ENCODE measurements at regions not wholly inside any gene's neighbourhood (a gene's known extent, or its start where the extent isn't known, plus 50 kb on each side); places are given as distances from the start of the nearest gene placed in this dataset.

DNA sequence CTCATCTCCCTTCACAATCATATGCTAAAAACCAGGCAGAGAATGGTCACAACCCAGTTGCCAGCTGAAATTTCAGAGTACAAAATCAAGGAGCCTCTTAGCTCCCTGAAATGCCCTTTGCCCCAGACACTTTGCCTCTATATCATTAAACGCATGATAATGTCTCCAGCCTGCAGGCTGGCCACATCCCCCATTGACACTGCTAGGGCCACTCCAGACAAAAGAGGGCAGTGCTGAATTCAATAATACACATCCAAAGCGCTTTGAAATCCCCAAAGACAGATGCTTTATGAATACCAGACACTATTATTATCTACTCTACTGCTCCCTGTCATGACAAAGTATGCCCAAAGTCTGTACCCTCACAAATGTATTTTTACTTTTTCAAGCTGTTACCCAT lies 348.3 kb upstream of the POU3F2 start:
- no peak for DNase-seq

DNA sequence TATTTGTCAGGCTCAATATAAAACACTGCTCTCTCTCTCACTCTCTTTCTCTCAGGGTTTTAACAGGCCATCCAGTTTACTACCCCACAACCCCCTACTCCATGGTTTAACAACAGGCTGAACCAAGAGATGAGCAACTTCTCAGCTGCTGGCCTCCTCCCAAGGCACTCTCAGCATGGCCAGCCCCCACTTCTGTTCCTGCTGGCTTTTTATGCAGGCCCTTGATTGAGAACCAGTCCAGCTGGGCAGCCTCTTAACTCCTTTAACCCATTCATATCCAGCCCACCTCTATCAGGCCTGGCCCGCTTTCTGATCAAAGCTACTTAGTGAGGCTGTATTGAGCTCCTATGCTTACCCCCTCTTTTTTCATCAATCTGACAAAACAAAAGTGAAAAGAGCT lies 346.8 kb upstream of the POU3F2 start:
- DNase-seq = no peak

DNA sequence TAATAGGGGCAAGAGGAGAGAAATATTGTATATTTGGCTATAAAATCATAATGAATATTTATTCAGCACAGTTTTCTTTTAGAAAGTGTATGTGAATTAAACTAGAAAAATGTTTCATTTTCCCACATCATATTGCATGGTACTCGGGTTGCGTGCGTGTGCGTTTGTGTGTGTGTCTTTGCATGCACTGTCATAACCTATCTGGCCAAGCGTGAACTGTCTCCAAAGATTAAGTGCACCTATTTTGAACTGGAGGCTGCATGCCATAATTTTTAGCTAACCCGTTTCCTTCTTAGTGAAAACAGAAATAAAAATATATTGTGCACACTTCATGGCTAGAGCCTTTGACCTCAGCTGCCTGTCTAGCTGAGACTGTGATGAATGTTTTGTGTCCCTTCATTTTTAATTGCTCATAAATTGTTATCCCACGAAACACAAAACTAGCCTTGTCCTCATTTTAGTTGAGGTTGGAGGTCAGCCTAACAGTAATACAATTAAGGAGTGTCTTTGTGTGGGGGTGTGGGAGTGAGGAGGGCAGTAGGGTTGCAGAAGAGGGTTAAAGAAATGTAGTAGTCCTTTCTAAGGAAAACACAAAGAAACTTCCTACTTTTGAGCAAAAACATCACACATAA lies 336.1 kb upstream of the POU3F2 start:
- DNase-seq = no peak

DNA sequence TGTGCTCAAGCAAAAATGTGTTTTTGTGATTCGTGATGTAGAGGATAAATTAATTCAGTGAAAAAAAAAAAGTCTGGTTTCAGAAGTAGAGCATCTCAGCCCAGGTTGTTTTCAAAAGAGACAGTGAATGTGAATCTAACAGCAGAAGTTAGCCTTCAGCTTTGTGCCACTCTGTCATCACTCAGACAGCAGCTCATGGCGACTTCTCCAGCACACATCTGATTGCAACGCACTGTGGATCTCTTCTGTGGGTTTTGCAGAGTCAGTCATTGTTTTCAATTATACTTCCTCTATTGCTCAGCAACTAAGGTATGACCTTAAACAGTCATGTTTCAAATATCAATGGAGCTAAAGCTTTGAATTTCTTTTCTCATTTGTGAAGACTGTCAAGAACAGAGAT lies 335.5 kb upstream of the POU3F2 start:
- no peak for DNase-seq

DNA sequence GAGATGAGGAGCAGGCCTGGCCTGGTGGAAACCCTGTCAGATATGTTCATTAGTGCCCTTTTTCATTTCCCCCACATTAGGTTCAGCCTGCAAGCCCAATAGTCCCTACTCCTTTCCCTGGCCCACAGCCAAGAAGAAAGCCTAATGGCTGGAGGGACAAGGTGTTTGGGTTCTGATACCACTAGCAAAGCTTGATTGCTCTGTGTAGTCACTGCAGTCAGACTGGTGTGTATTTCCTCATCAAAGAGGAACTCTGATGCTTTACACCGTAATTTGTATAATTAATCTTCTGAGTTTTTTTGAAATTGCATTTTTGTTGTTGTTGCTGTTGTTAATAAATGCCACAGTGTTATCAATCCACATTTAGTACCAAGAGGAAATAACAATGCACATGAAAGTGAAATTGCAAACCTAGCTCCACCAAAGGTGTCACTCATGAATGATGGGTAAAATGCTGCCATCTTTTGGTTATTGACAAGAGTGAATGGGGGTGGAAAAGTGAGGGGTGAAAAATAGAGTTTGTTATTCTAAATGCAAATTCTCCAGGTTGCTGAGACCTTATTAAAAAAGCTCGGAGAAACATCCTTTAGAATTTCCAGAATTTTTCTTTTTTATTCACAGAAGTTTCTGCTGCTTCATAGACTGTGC lies 320.2 kb upstream of the POU3F2 start:
- DNase-seq = no peak

DNA sequence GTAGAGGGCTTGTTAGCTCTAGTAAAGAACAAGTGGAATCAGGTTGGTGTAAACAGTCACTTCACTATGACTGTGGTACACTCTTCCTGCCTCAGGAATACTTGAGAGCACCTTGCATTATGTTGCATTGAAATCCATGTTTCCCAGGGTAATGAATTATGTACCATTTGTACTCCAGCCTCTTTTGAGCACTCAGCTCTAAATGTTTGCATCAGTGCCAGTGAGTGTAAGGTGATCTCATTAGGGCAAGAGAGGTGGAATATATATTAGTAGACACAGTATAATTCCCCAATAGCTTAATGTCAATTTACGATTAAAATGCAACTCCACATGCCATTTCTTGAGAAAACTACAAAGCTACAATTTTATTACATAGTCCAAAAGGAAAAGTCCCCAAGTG lies 319.6 kb upstream of the POU3F2 start:
- DNase-seq = no peak

DNA sequence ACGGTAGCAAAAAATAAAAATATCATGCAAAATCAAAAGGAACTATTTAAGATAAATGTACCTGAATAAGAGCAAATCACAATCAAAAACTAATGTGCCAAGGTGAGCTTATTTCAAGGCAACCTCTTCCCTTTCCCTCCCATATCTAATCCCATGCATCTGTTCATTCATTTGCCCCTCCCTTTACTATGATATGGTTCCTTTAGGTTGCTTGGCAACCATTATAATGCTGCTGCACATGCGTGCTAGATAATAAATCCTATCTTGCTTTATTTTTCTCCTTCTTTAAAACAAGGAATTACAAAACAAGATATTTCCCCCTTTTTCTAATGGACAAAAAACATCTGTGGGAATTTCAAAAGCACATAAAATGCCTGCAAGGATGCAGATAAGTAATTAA lies 318.2 kb upstream of the POU3F2 start:
- DNase-seq = no peak

DNA sequence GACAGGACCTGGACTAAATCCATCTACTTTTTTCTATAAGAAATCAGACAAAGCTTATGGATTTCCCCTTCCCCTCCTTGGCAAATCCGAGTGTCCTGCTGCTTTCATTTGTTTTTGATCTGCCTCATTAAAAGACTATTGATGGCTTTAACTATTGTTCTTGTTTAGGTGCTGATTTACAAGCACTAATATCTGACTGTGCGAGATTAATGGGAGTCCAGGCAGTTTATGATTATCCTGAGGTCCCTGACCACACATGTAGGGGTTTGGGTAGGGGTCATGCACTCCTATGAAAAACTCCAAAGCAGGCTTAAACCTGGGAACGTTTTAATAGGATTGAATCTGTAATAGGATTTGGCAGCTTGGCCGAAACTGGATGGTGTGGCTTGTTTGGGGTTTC lies 317.5 kb upstream of the POU3F2 start:
- DNase-seq = no peak

DNA sequence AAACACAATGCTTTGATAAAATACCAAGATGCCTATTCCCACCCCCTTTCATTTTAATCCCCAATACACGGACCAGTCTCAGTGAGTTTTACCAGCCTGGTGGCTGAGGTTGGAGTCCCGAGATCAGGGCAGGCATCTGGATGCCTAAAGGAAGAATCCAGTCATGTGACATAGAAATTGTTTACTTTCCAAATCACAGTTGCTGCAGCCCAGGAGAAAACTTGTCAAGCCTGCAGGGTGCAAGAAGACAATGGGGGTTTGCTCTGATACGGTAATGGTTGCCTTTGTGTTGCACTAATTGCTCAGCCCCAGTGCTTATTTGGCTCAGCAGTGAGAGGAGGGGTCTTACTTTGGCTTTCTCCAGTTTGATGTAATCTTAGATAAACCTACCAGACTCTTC lies 308.5 kb upstream of the POU3F2 start:
- DNase-seq = no peak

DNA sequence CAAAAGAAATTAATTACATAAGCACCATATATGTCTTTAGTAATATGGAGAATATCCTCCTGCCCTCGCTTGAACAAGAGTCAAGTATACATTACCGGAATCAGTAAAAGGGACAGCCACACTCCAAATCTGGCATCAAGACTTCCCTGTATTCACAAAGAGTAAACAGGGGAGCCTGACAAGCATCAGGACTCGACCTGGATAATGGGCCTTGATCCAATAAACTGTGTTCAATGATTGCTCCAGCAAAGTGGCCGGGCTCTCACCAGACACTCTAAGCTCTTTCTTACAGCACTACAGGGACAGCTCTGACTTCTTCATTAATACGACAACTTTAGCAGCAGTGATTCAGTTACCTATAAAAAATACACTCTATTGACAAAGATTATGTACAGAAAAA lies 307.9 kb upstream of the POU3F2 start:
- no peak for DNase-seq

DNA sequence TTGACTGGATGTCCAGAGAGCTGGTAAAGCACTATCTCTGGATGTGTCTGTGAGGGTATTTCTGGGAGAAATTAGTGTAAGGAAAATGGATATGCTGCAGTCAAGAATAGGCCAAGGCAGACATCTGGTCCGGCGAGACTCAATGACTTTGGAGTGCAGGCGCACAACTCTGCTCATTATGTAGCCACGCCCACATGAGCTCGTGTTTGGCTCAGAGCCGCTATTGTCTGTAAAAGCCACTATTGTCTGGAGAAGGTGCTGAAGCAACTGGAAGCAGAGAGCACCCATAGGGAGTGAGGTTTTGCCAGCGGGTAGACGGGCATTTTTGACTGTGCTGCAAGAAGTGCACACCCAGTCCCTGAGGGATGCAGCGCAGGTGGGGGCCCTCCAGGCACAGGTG lies 305.0 kb upstream of the POU3F2 start:
- DNase-seq = no peak

DNA sequence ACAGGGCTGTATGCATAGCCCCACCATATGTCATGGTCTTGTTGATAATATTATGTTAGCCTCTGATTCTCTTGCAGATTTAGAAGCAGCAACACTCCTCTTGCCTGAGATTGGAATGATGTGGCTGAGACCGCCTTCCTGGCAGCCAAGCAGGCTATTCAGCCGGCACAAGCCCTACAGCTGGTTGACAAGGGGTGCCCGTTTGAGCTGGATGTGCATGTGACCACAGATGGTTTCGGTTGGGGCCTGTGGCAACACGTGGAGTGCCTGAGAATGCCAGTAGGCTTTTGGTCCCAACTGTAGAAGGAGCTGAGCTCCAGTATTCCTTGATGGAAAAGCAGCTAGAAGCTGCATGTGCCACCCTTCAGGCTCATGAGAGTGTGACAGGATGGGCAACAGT lies 303.6 kb upstream of the POU3F2 start:
- DNase-seq = no peak

DNA sequence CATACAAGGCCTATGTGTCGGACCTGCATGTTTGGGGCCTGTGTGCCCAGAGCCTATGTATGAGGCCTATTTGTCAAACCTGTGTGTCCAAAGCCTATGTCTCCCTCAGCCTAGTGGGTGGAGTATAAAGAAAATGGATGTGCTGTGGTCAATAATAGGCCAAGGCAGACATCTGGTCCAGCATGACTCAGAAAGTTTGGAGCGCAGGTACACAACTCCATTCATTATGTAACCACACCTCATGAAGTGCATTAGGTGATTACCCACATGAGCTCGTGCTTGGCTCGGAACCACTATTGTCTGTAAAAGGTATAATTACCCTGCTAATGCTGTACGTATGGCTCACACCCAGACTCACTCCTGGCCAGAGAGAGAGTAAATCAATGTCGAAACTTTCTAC lies 302.4 kb upstream of the POU3F2 start:
- no peak for DNase-seq

DNA sequence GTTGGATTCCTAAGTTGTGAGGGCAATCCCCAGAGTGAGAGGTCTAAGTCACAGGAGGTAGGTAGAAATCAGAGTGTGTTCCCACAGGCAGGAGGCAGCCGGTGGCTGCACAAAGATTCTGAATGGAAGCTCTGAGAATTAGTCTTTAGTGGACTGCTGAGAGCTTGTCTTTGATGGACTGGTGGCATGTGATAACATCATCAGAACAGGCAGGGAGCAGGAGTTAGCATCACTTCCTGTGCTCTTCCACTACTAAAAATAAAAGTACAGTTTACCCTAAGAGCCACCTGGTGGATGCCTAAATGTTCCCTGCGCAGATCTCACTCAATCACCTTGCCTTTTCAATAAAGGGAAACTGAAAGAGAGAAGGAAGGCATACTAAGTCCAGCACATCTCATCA lies 294.6 kb upstream of the POU3F2 start:
- DNase-seq = no peak

DNA sequence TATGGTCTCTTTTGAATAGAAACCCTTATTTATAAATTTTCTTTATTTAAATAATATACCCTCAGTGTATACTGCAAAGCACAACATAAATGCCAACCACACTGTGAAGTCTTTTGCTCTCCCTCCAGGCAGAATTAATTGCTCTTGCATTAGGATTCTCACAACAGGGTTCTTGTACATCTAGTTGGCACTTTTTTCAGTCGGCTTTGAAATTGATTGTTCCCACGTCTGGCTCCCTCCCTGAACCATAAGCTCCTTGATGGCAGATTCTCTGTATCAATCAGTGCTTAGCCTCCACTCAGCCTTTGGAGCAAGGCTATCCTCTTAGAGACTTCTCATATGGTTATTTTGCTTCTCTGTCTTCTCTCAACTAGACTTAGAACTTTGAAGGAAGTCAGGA lies 288.0 kb upstream of the POU3F2 start:
- no peak for DNase-seq

DNA sequence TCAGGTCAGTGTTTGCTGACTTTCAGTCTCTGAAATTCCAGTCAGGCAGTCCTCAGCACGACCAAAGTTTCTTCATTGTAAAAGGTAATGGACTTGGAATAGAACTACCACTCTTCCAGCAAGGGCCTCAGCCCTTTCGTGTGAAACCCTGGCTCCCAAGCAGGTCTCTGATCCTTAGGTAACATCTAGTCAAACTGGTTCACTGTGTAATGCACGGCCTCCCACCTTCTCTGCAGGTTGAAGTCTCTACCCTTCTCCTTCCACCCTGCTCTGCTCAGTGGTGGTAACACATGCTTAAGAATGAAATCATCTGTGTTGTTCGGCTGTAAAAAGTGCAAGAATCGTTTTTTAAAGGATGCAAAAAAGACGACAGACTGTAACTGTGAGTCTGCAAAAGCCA lies 287.2 kb upstream of the POU3F2 start:
- no peak for DNase-seq

DNA sequence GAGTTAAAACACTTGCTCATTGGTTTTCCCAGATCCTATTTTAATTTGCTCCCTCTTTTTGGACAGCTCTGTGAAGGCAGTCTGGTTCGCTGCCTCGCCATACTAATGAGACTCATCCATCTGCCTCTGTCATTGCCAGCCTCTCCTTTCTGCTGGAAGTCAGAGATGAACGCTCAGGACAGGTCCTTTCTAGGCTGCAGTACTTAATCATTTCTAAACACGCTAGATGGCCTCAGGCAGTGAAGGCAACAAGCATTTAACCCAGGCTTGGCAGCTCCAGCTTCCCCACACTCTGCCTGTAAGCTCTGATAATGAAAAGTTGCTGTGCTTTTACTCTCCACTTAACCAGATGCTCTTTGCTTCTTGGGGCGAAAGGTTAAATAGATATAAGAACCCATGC lies 286.7 kb upstream of the POU3F2 start:
- no peak for DNase-seq

DNA sequence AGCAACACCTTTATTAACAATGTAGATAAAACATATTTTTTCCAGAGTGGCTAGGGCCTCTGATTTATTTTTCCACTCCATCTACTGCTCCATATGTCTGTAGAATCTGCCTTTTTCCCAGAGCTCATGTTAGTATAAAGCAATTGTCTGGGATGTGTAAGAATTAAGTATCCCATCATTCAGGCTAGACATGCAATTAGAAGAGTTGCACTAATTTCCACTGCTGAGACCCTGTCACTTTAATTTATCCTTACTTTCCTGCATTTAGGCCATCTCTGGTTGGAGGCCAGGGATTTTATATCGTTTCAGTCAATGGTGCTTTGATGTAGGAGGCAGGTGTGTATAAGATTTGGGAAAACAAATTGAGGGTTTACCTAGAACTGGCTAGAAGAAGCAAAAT lies 286.1 kb upstream of the POU3F2 start:
- no peak for DNase-seq

DNA sequence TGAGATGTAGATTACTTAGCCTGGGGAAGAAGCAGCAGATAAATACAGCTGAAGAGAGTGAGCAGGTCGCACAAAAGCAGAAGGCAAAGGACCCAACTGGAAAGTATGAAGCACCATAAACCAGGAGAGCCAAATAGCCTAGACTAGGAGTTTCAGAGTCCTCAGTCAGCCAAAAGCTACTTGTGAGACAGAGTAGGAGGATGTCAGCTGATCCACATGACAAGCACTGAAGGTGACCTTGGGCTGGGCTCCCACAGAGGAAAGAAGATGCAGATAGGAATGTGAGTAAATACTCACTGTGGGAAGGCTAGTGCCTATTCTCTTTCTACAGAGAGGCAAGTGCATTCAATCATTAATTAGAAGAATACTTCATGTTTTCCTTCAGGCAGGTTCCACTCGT lies 274.0 kb upstream of the POU3F2 start:
- no peak for DNase-seq

DNA sequence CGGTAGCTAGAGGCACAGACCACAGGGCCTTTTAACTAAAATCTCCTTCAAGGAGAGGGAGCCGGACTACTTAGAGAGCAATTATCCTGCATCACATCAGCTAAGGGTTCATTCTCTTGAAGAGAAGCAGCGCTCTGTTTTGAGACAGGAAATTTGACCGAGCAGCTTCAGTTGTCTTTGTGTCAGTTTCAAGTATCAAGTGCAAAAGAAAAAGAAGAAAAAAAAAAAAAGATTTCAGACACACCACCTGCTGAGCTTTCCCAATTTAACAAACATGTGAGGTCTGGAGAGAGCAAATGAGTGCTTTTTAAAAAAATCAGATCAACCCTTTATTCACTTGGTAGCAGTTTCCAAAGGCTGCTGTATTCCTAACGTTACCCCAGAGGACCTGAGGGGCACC lies 273.5 kb upstream of the POU3F2 start:
- DNase-seq = no peak

DNA sequence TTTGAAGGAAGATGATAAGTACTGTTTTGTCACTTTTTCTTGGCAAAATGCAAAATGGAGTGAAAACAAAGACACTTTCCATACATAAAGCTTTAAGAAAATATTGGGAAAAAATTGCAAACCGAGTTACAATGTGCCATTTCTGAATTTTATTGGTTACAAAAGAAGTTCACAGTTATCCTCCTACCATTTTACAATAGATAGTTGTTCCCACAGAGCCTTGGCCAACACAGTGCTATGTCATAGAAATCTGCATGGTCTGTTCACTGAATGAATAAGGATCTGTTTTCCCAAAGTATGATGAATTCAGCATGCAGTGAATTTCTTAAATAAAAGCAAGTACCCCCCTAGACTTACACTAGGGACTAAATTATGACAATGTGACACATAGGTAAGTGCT lies 268.2 kb upstream of the POU3F2 start:
- no peak for DNase-seq

DNA sequence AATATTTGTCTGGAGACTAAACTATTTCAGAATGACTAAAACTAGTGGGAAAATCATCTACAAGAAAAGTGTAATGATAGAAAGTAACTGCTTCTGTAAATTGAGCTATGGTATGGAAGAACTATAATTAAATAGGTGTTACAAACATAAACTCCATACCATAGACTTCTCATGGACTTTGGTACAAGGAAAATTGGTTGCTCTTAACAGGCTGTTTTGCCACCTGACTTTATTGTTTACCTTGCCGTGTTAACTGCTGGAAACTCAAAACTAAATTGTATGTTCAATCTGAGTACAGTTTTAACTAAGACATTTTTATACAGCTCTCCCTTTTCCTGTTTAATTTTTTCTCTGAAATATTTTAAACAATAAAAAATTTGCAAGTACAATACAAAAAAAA lies 261.8 kb upstream of the POU3F2 start:
- no peak for DNase-seq

DNA sequence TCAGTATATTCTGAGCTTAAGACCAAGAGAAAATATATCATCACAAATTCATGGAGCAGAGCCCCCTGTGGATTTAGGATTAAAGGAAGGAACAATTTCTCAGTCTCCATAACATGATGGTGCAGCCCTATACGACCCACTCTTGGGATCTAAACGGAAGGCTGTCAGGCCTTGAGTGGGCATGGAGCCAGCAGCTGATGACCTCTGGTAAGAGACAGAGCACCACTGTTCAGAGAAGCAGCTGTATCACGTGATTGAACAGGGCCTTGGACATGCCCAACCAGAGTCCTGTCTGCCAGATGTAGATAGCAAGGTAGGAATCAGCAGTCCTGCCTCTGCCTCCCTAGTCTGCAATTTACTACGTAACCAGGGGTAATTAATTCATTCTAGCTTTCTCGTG lies 259.4 kb upstream of the POU3F2 start:
- no peak for DNase-seq

DNA sequence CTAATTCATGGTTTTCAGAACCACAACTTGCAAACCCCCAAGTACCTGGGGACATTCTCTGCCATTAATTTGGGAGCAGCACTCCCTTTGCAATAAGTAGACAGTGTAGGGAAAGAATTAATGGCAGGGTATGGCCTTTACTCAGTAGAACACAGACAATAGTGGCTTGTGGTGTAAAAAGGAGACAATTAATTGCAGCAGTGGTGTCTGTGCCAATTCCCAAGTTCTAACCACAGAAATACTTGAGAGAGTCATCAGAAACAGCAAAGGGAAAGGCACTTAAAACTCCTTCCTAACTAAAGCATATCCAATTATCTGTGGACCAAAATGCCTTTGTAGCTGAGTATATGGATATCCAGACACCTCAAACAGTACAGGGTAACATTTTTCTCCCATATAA lies 257.6 kb upstream of the POU3F2 start:
- DNase-seq = no peak

DNA sequence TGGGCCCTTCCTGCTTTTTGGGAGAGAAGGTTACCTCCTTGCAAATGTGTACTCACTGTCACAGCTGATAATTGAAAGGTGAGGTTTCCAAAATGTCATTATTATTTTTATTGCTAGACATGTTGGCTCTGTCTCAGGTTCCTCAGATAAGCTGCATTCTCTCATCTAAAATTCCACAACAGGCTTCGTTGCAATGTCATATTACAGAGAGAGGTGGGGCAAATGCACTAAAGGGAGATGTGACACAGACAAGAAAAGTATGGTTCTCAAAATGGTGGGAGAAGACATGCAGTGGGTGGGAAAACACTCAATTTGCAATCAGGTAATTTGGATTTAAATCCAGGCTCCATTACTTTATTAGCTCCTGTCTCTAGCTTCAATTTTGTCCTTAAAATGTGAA lies 256.4 kb upstream of the POU3F2 start:
- no peak for DNase-seq

DNA sequence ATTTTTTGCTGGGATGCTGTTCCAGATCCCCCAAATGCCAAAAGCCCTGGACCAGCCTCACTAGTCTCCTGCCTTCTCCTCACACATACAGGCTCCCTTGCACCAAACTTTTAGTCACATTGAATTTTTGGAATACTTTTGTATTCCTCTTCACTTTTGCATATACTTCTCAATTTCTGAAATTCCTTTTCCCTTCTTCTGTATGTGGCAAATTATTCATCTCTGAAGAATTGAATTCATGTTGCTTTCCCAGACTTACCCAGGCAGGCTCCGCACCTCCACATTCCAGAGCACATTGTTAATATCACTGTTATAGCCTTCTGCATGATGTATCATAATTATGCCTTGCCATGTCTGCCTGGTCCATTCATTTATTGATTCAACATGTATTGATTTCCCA lies 255.3 kb upstream of the POU3F2 start:
- DNase-seq = no peak

All from activated CD4-positive, CD25-positive, alpha-beta regulatory T cell treated with anti-CD3 and anti-CD28 coated beads, Interleukin-2, amount 50 U/mL, for 72 hours (primary cell).